K562 (cell line): ENCODE measurements at regions not wholly inside any gene's neighbourhood (a gene's known extent, or its start where the extent isn't known, plus 50 kb on each side); places are given as distances from the start of the nearest gene placed in this dataset.

Experiments
- ATAC-seq: fragments of 200-7000 bp; cut with Tn5 transposase; 3 replicates; pipeline ENCODE4 v1.9.1; 2020; ENCODE audit warnings: moderate library complexity
- BruUV-seq: library from RNA; stranded (reverse); fragments of 400-500 nt; replicated peaks from 2 replicates; lab custom pipeline; 2021; lab: Mats Ljungman, UMichigan
- CTCF ChIA-PET: fragments of 300-600 bp; formaldehyde crosslinking; extraction: SDS; loops from one replicate; lab custom pipeline; 2021; ENCODE audit warnings: low intra/inter-chr PET ratio; lab: Yijun Ruan, JAX
- POLR2A ChIA-PET: fragments of 300-600, 350-650 bp; sonication (Branson Sonifier 250); formaldehyde crosslinking; extraction: SDS; loops from one replicate; lab custom pipeline; 2021; ENCODE audit warnings: antibody characterized with exemption, inconsistent platforms; lab: Yijun Ruan, JAX
- DNase-seq, 4 experiments: peaks; one replicate each; pipeline versions ENCODE4 v3.0.0 to v3.0.0-alpha.2; 2011 to 2018; ENCODE audit warnings: low spot score in 3 of 4, mixed read lengths in 3 of 4; ENCODE audit errors: extremely low read depth in 1 of 4
- FAIRE-seq: peaks from 2 replicates; lab custom pipeline; 2011; peaks lifted over from hg19 to GRCh38; lab: Jason Lieb, UNC
- H2AFZ ChIP-seq: 2 replicates; pipeline ENCODE4 v1.6.0; 2011; ENCODE audit warnings: low read depth, low read length, control low read depth, inconsistent platforms
- H3K27ac ChIP-seq: fragments of 200-600 bp; 3 replicates; pipeline ENCODE4 v1.8.0; 2011; ENCODE audit warnings: low read depth, mild to moderate bottlenecking, control low read depth, inconsistent platforms, low read length, moderate library complexity, mixed read lengths; ENCODE audit errors: extremely low read depth
- H3K27me3 ChIP-seq, 2 experiments: fragments of 300-600 bp in 1 of 2; 2 replicates in 1 of 2; 3 replicates in 1 of 2; pipeline versions ENCODE4 v1.6.0 to v1.8.0; 2011; ENCODE audit warnings: inconsistent platforms in 2 of 2, low read length in 2 of 2, mild to moderate bottlenecking in 1 of 2, mixed read lengths in 1 of 2, moderate library complexity in 1 of 2; ENCODE audit not compliant: control insufficient read depth in 2 of 2, insufficient read depth in 2 of 2
- H3K36me3 ChIP-seq: fragments of 300-600 bp; 3 replicates; pipeline ENCODE4 v1.8.0; 2011; ENCODE audit warnings: mild to moderate bottlenecking, low read length, inconsistent platforms; ENCODE audit not compliant: control insufficient read depth, insufficient read depth
- H3K4me1 ChIP-seq, 2 experiments: fragments of 200-600 bp in 1 of 2; replicated peaks in 1 of 2; 2 replicates in 1 of 2; 3 replicates in 1 of 2; pipeline versions ENCODE4 v1.5.1 to v1.8.0; 2011; ENCODE audit warnings: inconsistent platforms in 2 of 2, low read length in 2 of 2, mild to moderate bottlenecking in 1 of 2, mixed read lengths in 1 of 2, moderate library complexity in 1 of 2; ENCODE audit not compliant: control insufficient read depth in 2 of 2, insufficient read depth in 2 of 2
- H3K4me2 ChIP-seq: 2 replicates; pipeline ENCODE4 v1.6.1; 2011; ENCODE audit warnings: low read length, control low read depth, inconsistent platforms, mixed read lengths; ENCODE audit not compliant: insufficient read depth
- H3K4me3 ChIP-seq: fragments of 200-600 bp; sonication (generic), shearing (Covaris generic); 2 replicates; pipeline ENCODE4 v1.5.1; 2016; ENCODE audit warnings: control low read depth, inconsistent platforms
- H3K79me2 ChIP-seq: fragments of 200-600 bp; 3 replicates; pipeline ENCODE4 v1.8.0; 2011; ENCODE audit warnings: low read length, inconsistent platforms; ENCODE audit not compliant: control insufficient read depth, insufficient read depth
- H3K9ac ChIP-seq, 2 experiments: 2 replicates each; pipeline versions ENCODE4 v1.6.0 to v1.6.1; 2011; ENCODE audit warnings: low read depth in 2 of 2, low read length in 2 of 2, control low read depth in 1 of 2, inconsistent platforms in 1 of 2, mild to moderate bottlenecking in 1 of 2, mixed read lengths in 1 of 2; ENCODE audit not compliant: insufficient read depth in 1 of 2
- H3K9me1 ChIP-seq: one replicate; pipeline ENCODE4 v1.6.0; 2011; ENCODE audit warnings: inconsistent platforms, mild to moderate bottlenecking, low read length, moderate library complexity; ENCODE audit not compliant: control insufficient read depth, insufficient read depth
- H3K9me3 ChIP-seq: replicated peaks from 2 replicates; pipeline ENCODE4 v1.5.1; 2011; ENCODE audit warnings: low read depth, low read length, inconsistent platforms; ENCODE audit not compliant: control insufficient read depth, insufficient read depth
- H4K20me1 ChIP-seq: replicated peaks from 2 replicates; pipeline ENCODE4 v1.6.1; 2011; ENCODE audit warnings: low read length, inconsistent platforms, mixed read lengths; ENCODE audit not compliant: control insufficient read depth, insufficient read depth
- COPS2 ChIP-seq: fragments of 450-650 bp; conservative IDR thresholded peaks from 2 replicates; pipeline ENCODE4 v1.6.1; 2016; ENCODE audit warnings: mild to moderate bottlenecking, moderate library complexity
- ETV5 ChIP-seq: sonication (generic); formaldehyde crosslinking; IDR thresholded peaks from 2 replicates; pipeline ENCODE4 v1.4.0; 2020; ENCODE audit warnings: low read depth, mild to moderate bottlenecking, missing genetic modification reagents
- FOXA1 ChIP-seq: fragments of 450-650 bp; IDR thresholded peaks from 2 replicates; pipeline ENCODE4 v1.6.1; 2016; ENCODE audit warnings: mild to moderate bottlenecking, borderline replicate concordance
- HCFC1 ChIP-seq: IDR thresholded peaks from 2 replicates; pipeline ENCODE4 v1.6.1; 2012; ENCODE audit warnings: low read depth, low read length, improper control_type of control experiment
- MCM3 ChIP-seq: fragments of 450-650 bp; IDR thresholded peaks from 2 replicates; pipeline ENCODE4 v1.6.1; 2016
- NBN ChIP-seq: fragments of 450-650 bp; IDR thresholded peaks from 2 replicates; pipeline ENCODE4 v1.6.1; 2016; ENCODE audit warnings: low read depth, mild to moderate bottlenecking
- NEUROD1 ChIP-seq: fragments of 150-350 bp; IDR thresholded peaks from 2 replicates; pipeline ENCODE4 v1.6.1; 2014; ENCODE audit warnings: borderline replicate concordance, low read length, low read depth; ENCODE audit not compliant: partially characterized antibody
- NR2F6 ChIP-seq: fragments of 450-650 bp; formaldehyde crosslinking; IDR thresholded peaks from 2 replicates; pipeline ENCODE4 v1.4.0; 2020; ENCODE audit warnings: mild to moderate bottlenecking
- SREBF1 ChIP-seq: fragments of 150-350 bp; IDR thresholded peaks from 2 replicates; pipeline ENCODE4 v1.6.1; 2014; ENCODE audit warnings: antibody characterized with exemption, low read depth, low read length, borderline replicate concordance
- SUPT5H ChIP-seq: fragments of 450-650 bp; IDR thresholded peaks from 2 replicates; pipeline ENCODE4 v1.6.1; 2016
- ZNF436 ChIP-seq: fragments of 250-450, 450-650 bp; sonication (Bioruptor Pico); formaldehyde crosslinking; IDR thresholded peaks from 2 replicates; pipeline ENCODE4 v1.7.0; 2020; ENCODE audit warnings: mild to moderate bottlenecking
- in situ Hi-C: fragments of 300-500 bp; cut with MboI; formaldehyde crosslinking; loops from 4 replicates; pipeline ENCODE4 v1.15.0; 2018; ENCODE audit warnings: inconsistent platforms, mixed read lengths
- intact Hi-C: fragments of 100-400 bp; cut with micrococcal nuclease; formaldehyde crosslinking; loops from 2 replicates; pipeline ENCODE4 v1.14.2; 2022
- TF ChIP-seq, protein P1 (sequence below), 3 experiments: fragments of 200-800 bp in 1 of 3; sonication (Bioruptor generic) in 1 of 3; sonication (generic) in 1 of 3; formaldehyde crosslinking in 1 of 3; IDR thresholded peaks; 2 replicates each; pipeline versions ENCODE4 v1.6.1 to v1.8.0; 2016 to 2022; ENCODE audit warnings: mild to moderate bottlenecking in 2 of 3, missing compliant biosample characterization in 2 of 3, missing genetic modification characterization in 2 of 3, missing genetic modification reagents in 1 of 3
- TF ChIP-seq, protein P2 (sequence below): fragments of 450-650 bp; IDR thresholded peaks from 2 replicates; pipeline ENCODE4 v1.6.1; 2016; ENCODE audit warnings: antibody characterized with exemption
- TF ChIP-seq, protein P3 (sequence below): IDR thresholded peaks from 2 replicates; pipeline ENCODE4 v1.6.1; 2016; ENCODE audit warnings: missing genetic modification characterization, missing compliant biosample characterization

DNA sequence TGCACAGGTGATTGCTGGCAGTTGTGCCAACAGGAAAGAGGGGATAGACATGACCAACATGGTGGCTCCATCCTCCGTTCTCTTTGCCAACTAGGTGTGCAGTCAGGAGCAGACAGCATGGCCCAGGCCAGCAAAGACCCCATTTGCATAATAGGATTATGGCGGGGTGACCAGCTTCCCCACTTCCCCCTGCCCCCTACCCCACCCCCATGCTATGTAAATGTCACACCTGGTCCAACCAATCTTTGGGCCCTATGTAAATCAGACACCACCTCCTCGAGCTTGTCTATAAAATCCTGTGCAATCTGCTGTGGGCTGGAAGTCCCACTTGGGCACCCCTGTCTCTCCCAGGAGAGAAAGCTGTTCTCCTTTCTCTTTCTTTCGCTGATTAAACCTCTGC, 146.0 kb downstream of the SLC30A10 start (continued):
- TF ChIP-seq, protein P1, sequence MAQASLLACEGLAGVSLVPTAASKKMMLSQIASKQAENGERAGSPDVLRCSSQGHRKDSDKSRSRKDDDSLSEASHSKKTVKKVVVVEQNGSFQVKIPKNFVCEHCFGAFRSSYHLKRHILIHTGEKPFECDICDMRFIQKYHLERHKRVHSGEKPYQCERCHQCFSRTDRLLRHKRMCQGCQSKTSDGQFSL (CRISPR knock-in tag; IDR thresholded peaks at IDR 0.05), result no peak
- TF ChIP-seq, protein P1 (tag; IDR thresholded peaks at IDR 0.05), result no peak
- TF ChIP-seq, all 486 proteins: peak for 0

DNA sequence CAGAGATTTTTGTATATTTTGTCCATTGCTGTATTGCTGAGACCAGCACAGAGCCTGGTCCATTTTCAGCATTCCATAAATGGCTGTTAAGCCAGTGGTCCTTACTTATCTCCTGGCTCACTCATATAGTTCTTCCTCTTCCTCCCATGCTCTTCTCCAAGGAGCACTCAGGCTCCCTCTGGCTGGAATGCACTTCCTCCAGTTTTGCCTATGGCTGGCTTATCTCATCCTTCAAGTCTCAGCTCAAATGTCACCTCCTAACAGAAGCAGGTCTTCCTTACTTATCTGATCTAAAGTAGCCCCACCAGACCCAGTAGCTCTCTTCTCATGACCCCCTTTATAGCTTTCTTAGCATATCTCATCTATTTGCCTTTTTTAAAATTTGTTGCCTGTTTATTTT, 146.9 kb downstream of the SLC30A10 start:
- H4K20me1 ChIP-seq, result no peaks in the 10 kb centered on the region
- FAIRE-seq (no peak), DNase-seq (no peak), ATAC-seq (no peak)
- no peaks in the 10 kb centered on the region for H3K27me3 ChIP-seq
- intact Hi-C loops (no loop called here), in situ Hi-C loops (no loop called here)
- H3K4me2 ChIP-seq, result no peak overlapping the region
- H3K9me1 ChIP-seq, result no peaks in the 10 kb centered on the region
- no peak for TF ChIP-seq SREBF1
- no peak for TF ChIP-seq NEUROD1
- no peak for TF ChIP-seq FOXA1
- TF ChIP-seq MCM3, result no peak
- TF ChIP-seq COPS2, result no peak
- TF ChIP-seq HCFC1, result no peak
- no peak for TF ChIP-seq ETV5 (CRISPR knock-in tag)
- no peak for TF ChIP-seq SUPT5H
- TF ChIP-seq, protein P2, sequence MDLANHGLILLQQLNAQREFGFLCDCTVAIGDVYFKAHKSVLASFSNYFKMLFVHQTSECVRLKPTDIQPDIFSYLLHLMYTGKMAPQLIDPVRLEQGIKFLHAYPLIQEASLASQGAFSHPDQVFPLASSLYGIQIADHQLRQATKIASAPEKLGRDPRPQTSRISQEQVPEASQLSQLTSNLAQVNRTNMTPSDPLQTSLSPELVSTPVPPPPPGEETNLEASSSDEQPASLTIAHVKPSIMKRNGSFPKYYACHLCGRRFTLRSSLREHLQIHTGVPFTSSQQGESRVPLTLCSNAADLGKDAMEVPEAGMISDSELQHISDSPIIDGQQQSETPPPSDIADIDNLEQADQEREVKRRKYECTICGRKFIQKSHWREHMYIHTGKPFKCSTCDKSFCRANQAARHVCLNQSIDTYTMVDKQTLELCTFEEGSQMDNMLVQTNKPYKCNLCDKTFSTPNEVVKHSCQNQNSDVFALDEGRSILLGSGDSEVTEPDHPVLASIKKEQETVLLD, result no peak
- TF ChIP-seq, protein P3, sequence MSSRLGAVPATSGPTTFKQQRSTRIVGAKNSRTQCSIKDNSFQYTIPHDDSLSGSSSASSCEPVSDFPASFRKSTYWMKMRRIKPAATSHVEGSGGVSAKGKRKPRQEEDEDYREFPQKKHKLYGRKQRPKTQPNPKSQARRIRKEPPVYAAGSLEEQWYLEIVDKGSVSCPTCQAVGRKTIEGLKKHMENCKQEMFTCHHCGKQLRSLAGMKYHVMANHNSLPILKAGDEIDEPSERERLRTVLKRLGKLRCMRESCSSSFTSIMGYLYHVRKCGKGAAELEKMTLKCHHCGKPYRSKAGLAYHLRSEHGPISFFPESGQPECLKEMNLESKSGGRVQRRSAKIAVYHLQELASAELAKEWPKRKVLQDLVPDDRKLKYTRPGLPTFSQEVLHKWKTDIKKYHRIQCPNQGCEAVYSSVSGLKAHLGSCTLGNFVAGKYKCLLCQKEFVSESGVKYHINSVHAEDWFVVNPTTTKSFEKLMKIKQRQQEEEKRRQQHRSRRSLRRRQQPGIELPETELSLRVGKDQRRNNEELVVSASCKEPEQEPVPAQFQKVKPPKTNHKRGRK (tag), result no peak
- no peak for TF ChIP-seq NBN
- no peak for TF ChIP-seq ZNF436 (CRISPR knock-in tag)
- TF ChIP-seq NR2F6 (CRISPR knock-in tag), result no peak
- no peak overlapping the region for H3K27ac ChIP-seq
- H3K9ac ChIP-seq, result no peak overlapping the region
- BruUV-seq, result no TSS peak
- no peaks in the 10 kb centered on the region for H3K36me3 ChIP-seq
- H3K4me1 ChIP-seq, result no peaks in the 10 kb centered on the region
- H3K9me3 ChIP-seq, result no peaks in the 10 kb centered on the region
- no peak overlapping the region for H2AFZ ChIP-seq
- ChIA-PET CTCF (no interaction called here), POLR2A (interaction anchor here (0.9 to 1.6 kb wide), 3 partner anchors 8 to 11 kb away, joined by 3 to 5 read pairs (median 3); no protein-coding TSS in a partner anchor)
- H3K79me2 ChIP-seq, result no peaks in the 10 kb centered on the region
- H3K4me3 ChIP-seq, result no peak overlapping the region
